Activated CD4-positive, CD25-positive, alpha-beta regulatory T cell treated with anti-CD3 and anti-CD28 coated beads, Interleukin-2, amount 50 U/mL, for 24 hours (primary cell): ENCODE measurements at regions not wholly inside any gene's neighbourhood (a gene's known extent, or its start where the extent isn't known, plus 50 kb on each side); places are given as distances from the start of the nearest gene placed in this dataset.

Experiments used
- ATAC-seq, 2 donors: fragments of 150-1000 bp; cut with Tn5 transposase; one replicate each; pipeline ENCODE4 v1.10.0; 2021; ENCODE audit warnings: mild to moderate bottlenecking in 1 of 2, moderate library complexity in 1 of 2

- no peak for ATAC-seq
These were observed 235.4 kb upstream of the SESN3 start for GRCh38 chr11:95466416-95466815.

- no peak for ATAC-seq
These were observed 234.9 kb upstream of the SESN3 start for GRCh38 chr11:95465887-95466286.

- ATAC-seq = no peak
These were observed 230.9 kb upstream of the SESN3 start for GRCh38 chr11:95461858-95462257.

DNA sequence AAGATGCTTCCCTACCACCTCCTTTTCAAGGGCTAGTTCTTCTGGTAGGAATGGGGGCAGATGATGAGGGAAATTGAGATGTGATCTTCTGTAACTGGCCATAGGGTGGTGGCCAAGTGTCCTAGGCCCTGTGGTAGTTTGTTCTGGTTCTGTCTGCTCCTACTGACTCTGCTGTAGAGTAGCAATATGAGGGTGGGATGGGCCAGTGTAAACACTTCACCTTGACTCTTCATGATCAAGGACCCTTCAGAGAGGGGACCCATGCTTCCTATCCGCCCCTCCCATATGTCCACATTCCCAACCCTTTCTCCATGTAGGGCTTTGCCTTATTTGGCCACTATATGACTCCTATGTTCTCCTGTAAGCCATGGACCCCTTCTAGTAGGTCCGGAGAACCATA, 230.3 kb upstream of the SESN3 start:
- ATAC-seq = no peak

DNA sequence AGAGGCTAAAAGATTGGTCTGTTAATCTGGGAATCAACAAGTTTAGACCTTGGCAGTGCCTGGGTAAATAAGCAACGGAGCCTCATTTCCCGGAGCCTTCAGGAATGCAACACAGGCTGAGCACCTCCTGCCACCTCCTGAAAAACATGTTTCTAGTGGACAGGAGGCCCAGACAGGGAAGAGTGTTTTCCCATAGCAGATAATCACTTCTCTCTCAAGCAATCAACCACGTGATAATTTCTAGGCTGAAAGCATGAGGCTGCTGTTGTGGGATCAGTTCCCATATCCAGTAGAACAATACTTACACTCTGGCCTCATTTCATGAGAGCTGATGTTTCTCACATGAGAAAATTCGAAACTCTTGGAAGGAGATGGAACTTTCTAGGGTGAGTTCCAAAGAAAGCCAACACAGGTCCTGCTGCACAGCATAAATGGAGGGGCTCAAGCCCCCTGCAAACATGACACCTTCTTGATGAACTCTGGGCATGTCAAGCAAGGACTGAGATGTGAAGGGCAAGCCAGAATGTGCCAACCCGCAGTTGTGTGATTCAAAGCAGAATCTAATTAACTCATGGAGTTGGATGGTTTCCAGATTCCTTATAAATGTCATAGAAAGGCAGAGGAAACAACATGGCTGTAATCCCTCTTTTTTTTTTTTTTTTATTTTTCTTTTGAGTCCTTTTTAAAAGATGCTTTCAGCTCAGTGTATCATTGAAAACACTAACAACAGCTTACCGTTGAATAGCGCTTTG, 228.5 kb upstream of the SESN3 start:
- no peak for ATAC-seq

GRCh38 chr11:95456714-95457491, 225.9 kb upstream of the SESN3 start:
- ATAC-seq = no peak

GRCh38 chr11:95455228-95455970, 224.4 kb upstream of the SESN3 start:
- no peak for ATAC-seq

DNA sequence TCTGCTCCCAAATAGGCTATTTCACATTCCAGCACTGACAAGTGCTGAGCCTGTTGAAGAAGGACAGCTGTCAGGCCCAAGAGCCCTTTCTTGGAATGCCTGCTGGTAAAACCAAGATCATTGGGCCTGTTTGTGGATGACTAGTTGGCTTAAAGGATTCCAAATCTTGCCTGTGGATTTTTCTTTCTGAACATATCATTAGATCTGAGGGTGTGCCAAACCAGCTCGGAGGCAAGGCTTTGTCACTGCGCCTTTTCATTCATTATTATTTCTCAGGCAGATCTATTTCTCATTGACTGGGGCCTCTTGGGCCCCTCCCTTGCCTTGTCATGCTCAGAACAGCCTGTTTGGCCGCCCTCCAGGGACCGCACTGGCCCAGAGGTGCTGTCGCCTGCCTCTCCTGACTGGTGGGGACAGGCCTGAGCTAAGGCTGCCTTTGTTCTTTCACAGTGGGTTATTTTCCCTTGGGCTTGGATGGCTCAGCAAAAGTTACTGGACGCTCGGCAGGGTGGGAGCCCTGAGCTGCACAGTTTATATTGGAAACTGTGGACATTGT, 222.7 kb upstream of the SESN3 start:
- ATAC-seq = no peak

DNA sequence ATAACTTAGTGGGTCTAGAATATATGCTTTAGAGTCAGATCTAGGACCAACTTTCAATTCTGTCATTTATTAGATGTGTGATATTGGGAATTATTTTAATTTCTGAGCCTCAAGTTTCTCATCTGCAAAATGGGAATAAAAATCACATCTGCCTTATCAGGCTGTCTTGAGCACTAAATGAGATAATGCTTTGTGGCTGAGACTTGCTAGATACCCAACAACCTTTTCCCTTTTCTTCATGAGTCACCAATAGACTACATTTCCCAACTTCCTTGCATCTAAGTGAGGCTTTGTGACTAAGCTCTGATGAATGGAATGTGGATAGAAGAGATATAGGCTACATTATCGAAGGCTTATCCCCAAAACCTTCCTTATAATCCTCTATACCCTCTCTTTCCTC, 220.7 kb upstream of the SESN3 start:
- no peak for ATAC-seq

DNA sequence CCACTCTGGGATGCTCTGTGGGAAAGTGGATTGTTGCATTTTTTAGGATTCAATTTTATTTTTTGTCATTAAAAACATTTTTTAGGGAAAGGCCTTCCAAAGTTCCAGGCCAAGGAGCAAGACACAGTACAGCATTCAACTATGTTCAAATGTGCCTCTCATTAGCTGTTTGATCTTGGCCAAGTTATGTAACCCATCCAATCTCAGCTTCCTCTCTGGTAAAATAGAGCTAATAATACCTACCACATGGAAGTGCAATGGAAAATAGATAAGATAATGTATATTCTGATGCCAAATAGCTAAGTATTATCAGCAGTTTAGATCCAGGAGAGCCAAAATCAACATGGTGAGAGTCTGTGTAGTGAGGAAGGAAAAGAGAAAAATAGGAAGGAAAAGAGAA, 220.3 kb upstream of the SESN3 start:
- ATAC-seq = no peak

- ATAC-seq = no peak
These were observed 219.6 kb upstream of the SESN3 start for GRCh38 chr11:95450547-95451123.

- no peak for ATAC-seq
These were observed 214.8 kb upstream of the SESN3 start for GRCh38 chr11:95445746-95446333.

DNA sequence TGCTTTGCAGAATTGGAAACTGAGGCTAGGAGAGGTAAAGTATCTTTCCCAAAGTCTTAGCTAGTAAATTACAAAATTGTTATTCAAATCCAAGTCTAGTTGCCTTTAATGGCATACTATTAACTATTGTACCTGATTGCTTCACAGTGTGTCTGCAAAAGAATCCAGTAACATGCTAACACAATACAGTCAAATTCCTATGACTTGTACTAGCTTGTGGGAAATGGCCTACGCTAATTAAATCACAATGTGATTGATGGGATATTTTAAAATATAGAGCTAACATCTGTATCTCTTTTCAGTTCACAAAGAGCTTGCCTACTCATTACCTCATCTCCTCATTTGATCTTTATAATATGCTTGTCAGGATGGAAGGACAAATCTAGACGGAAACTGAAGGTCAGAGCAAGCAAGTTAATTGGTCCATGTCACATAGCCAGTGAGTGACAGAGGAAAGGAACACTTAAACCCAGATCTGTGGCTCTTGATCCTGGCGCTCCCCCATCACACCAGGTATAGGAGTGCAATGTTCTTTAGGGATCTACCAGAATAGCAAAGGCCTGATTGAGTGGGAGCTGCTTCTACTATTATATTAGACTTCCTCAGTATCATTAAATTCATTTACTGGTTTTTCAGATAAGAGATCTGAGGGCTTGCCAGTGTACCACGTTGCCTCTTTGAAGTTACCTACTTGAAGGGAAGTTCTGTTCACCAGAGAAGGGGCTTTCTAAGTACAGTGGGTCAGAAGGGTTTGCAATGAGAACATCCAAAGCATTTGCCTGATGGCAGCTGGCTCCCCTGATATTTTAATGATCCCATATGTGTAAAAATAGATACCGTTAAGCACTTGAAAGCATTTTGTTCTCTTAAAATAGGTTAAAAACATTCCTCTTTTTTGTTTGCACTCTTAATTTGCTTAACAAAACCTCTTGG, 213.6 kb upstream of the SESN3 start:
- ATAC-seq = no peak

DNA sequence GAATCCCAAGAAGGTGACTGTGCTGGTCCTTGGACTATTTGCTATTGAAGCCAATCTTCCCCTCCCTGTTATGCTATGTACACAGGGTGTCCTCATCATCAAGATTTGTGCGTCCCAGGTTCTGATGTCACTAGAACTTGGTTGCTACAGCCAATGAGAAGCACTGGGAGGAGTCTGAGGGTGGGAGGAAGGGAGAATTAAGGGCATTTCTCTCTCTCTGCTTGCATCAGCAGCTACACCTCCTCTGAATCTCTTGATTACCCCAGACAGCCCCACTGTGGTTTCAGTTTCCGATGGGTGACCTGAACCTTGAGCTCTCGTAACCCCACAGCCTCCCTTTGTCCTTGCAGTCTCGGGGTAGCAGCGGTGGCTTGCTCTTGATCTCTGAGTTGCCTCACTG, 212.4 kb upstream of the SESN3 start:
- ATAC-seq = peak; percentile 90 to 92

DNA sequence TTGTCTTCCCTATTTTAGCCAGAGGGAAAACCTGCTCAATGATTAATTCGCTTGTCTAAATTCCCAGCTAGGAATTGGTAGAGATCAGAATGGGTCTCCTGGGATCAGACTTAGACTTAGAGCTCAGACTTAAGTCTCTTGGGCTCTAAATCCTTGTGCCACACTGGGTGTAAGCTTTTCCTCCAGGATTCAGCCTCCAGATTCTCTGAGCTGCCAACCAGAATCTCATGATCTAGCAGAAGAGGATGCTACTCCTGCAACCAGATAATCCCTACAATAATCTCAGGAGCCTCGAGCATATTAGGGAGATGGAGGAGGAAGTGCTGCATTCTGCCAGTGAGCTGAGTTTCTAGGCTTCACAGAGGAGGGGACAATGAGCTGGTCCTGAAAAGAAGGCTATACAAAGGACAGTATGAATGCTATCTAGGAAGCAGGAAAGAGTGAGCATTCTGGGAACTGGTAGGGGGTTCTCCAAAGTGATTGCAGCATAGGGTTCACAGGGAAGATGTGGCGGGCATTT, 211.6 kb upstream of the SESN3 start:
- ATAC-seq = no peak

DNA sequence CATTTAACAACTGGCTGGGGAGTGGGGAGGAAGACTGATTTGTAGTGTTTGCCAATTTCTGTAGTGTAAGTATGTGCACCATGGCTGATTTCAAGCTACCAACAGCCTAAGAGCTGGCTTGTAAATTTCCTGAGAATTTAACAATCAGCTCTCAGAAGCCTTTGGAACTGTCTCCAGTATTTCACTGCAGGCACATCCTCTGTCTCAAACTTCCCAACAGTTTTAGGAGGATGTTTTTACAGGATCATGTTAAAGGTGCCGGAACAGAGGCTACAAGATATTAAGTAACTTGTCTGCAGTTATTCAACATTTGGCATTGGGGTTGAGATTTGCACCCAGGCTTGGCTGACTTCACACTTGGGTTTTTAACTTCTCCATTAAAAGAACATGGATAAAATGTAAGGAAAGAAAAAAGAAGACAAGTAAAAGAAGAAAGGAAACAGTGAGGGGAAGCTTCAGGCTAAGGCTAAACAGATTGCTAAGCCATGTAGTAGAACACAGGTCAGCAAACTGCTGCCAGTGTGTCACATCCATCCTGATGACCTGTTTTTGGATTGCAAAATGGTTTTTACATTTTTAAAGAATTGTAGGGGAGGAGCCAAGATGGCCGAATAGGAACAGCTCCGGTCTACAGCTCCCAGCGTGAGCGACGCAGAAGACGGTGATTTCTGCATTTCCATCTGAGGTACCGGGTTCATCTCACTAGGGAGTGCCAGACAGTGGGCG, 204.8 kb upstream of the SESN3 start:
- no peak for ATAC-seq

DNA sequence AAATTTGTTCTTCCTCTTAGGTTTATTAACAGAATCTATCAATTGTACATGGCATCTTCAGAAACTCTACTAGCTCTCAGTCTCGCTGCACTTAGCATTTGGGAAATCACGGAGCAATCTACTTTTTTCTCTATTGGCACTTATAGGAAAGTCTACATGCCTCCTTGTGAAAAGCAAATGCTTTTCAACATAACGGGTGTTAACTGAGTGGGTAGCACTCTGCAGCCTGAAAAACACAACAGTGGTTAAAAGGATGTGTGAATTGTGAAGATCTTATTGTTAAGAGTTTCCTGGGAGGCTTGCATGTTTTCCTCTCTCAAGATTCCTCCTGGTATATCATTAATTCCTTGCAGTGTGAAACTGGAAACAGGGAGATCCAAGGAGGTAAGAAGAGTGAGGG, 204.2 kb upstream of the SESN3 start:
- no peak for ATAC-seq

- ATAC-seq = no peak
These were observed 203.6 kb upstream of the SESN3 start for GRCh38 chr11:95434489-95435057.

DNA sequence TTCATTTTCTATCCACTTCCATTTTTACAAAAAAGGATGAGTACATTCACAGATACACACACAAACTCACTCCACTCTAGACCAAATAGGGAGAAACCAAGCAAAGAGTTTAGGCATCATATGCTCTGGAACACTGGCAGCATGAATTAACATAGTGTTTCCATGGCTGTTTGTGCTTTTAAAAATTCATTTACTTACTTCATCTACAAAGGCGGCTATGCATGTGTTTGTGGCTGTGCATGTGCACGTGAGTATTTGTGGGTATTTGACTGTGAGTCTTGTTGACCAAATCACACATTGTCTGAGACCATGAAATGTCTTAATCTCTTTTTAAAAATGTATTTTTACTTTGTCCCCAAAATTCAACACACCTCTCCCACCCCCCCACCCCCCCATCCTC, 203.0 kb upstream of the SESN3 start:
- no peak for ATAC-seq
